LNCaP clone FGC (cell line): ENCODE measurements at regions not wholly inside any gene's neighbourhood (a gene's known extent, or its start where the extent isn't known, plus 50 kb on each side); places are given as distances from the start of the nearest gene placed in this dataset.

Experiments used
- DNase-seq: peaks from one replicate; pipeline ENCODE4 v3.0.0-alpha.2; 2011; ENCODE audit warnings: low read depth
- H3K4me3 ChIP-seq: 2 replicates; pipeline ENCODE4 v1.5.1; 2011; ENCODE audit warnings: mild to moderate bottlenecking, low read depth, low read length, control low read depth
- CTCF ChIP-seq: IDR thresholded peaks from 2 replicates; pipeline ENCODE4 v1.5.1; 2012; ENCODE audit warnings: mild to moderate bottlenecking; ENCODE audit not compliant: control insufficient read depth, insufficient read depth; ENCODE audit errors: extremely low read depth

DNA sequence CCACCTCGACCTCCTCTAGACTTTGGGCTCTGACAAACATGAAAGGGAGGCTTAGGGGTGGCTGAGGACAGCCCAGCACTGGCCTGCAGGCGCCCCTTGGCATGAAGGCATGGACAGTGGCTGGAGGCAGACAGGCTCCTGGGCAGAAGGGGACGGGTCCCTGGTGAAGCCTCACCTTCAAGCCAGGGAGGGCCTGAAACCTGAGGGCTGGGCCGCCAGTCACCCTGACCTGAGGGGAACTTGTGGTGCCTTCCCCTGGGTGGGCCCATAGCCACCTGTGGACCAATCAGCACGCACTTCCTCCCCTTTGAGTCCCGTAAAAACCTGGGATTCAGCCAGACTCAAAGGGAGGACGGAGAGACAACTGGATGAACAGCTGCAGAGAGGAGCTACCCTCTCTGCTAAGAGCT lies 90.4 kb upstream of the PUM3 start:
- no peak for TF ChIP-seq CTCF
- H3K4me3 ChIP-seq: no peak overlapping the region
- no peak for DNase-seq

GRCh38 chr9:2933165-2934095 lies 89.5 kb upstream of the PUM3 start:
- DNase-seq: no peak
- no peak for TF ChIP-seq CTCF
- no peak overlapping the region for H3K4me3 ChIP-seq

GRCh38 chr9:2928411-2928810 lies 84.5 kb upstream of the PUM3 start:
- H3K4me3 ChIP-seq: no peak overlapping the region
- TF ChIP-seq CTCF: no peak
- DNase-seq: no peak

DNA sequence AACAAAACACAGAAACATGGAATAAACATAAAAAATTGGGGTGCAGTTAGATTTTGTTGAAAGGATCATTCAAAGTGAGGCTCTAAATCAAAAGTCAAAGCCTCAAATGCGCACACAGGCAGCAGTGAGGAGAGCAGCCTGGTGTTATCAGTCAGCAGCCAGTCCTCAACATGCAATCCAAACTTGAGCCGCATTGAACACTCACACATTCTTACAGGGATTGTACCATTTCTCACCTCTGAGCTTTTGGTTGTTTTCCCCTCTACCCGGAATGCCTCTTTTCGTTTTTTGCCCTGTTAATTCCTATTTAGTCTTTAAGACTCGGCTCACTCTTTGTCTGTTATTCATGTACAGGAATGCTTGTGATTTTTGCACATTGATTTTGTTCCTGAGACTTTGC lies 81.1 kb upstream of the PUM3 start:
- TF ChIP-seq CTCF: no peak
- DNase-seq: no peak
- no peak overlapping the region for H3K4me3 ChIP-seq

- TF ChIP-seq CTCF: no peak
- no peak for DNase-seq
- H3K4me3 ChIP-seq: no peak overlapping the region
These were observed 80.5 kb upstream of the PUM3 start for GRCh38 chr9:2924380-2924768.

GRCh38 chr9:2923766-2924379 lies 80.0 kb upstream of the PUM3 start:
- no peak for DNase-seq
- H3K4me3 ChIP-seq: no peak overlapping the region
- TF ChIP-seq CTCF: no peak
